Gastroesophageal sphincter (tissue), 4 donors: ENCODE measurements at regions not wholly inside any gene's neighbourhood (a gene's known extent, or its start where the extent isn't known, plus 50 kb on each side); places are given as distances from the start of the nearest gene placed in this dataset.

Source experiments
- ATAC-seq: fragments of 150-250 bp; one replicate; pipeline ENCODE4 v1.9.1; 2016; ENCODE audit warnings: mild to moderate bottlenecking, moderate library complexity
- H3K27ac ChIP-seq, 4 donors: fragments of 200-600 bp; sonication (generic) in 3 of 4; 1 replicate in 3 of 4; 2 replicates in 1 of 4; pipeline ENCODE4 v1.5.1; 2016 to 2019
- H3K27me3 ChIP-seq: fragments of 200-600 bp; sonication (generic); one replicate; pipeline ENCODE4 v1.5.1; 2019
- H3K36me3 ChIP-seq, 2 donors: fragments of 200-600 bp; sonication (generic); one replicate each; pipeline ENCODE4 v1.5.1; 2019; ENCODE audit warnings: control low read depth in 1 of 2
- H3K4me1 ChIP-seq, 3 donors: fragments of 200-600 bp; sonication (generic); 1 replicate in 2 of 3; 2 replicates in 1 of 3; pipeline ENCODE4 v1.5.1; 2016 to 2019; ENCODE audit warnings: control low read depth in 2 of 3
- H3K4me3 ChIP-seq, 2 donors: fragments of 200-600 bp; sonication (generic); one replicate each; pipeline ENCODE4 v1.5.1; 2019; ENCODE audit warnings: mild to moderate bottlenecking in 1 of 2, moderate library complexity in 1 of 2
- H3K9me3 ChIP-seq, 3 donors: fragments of 200-600 bp; sonication (generic); one replicate each; pipeline ENCODE4 v1.5.1; 2017 to 2019; ENCODE audit warnings: control low read depth in 2 of 3
- EP300 ChIP-seq: sonication (generic); formaldehyde crosslinking; IDR thresholded peaks from one replicate; pipeline ENCODE4 v1.6.1; 2017; ENCODE audit warnings: antibody characterized with exemption, mild to moderate bottlenecking
- POLR2A ChIP-seq, 2 donors: fragments of 450-650 bp; IDR thresholded peaks; one replicate each; pipeline ENCODE4 v1.6.1; 2017; ENCODE audit warnings: antibody characterized with exemption in 2 of 2, mild to moderate bottlenecking in 2 of 2, moderate library complexity in 1 of 2
- POLR2AphosphoS5 ChIP-seq: sonication (generic); formaldehyde crosslinking; IDR thresholded peaks from one replicate; pipeline ENCODE4 v1.6.1; 2017; ENCODE audit warnings: antibody characterized with exemption
- WGBS, 2 donors: methylation state at CpG; one replicate each; pipeline ENCODE4 v1.1.5; 2018; ENCODE audit warnings: low coverage in 1 of 2; 5-methylcytosine and 5-hydroxymethylcytosine counted together
- TF ChIP-seq, protein P1 (sequence below), 4 experiments: fragments of 200-600 bp in 2 of 4; fragments of 450-650 bp in 2 of 4; sonication (generic) in 1 of 4; IDR thresholded peaks; one replicate each; pipeline ENCODE4 v1.5.1; 2017 to 2019; ENCODE audit warnings: antibody characterized with exemption in 4 of 4, mild to moderate bottlenecking in 2 of 4, moderate library complexity in 2 of 4

DNA sequence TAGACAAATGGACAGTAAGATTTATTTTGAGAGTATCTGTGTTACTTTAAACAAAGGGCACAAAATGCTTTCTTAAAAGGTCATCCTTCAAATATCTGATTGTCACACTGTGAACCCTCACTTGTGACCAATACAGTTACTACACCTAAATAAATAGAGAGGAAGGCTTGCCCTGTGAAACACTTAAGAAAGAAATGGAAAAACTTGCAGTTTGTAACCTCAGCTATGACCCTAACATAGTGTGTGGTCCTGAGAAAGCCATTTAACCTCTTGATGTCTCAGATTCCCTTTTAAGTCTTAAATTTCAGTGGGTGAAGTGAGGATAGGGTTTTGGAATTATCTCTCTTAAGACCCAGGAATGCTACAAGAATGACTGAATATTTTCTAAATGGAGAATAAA is 126.7 kb upstream of the SLC27A6 start:
- TF ChIP-seq POLR2A (IDR thresholded peaks at IDR 0.05), result no peak
- TF ChIP-seq, protein P1, sequence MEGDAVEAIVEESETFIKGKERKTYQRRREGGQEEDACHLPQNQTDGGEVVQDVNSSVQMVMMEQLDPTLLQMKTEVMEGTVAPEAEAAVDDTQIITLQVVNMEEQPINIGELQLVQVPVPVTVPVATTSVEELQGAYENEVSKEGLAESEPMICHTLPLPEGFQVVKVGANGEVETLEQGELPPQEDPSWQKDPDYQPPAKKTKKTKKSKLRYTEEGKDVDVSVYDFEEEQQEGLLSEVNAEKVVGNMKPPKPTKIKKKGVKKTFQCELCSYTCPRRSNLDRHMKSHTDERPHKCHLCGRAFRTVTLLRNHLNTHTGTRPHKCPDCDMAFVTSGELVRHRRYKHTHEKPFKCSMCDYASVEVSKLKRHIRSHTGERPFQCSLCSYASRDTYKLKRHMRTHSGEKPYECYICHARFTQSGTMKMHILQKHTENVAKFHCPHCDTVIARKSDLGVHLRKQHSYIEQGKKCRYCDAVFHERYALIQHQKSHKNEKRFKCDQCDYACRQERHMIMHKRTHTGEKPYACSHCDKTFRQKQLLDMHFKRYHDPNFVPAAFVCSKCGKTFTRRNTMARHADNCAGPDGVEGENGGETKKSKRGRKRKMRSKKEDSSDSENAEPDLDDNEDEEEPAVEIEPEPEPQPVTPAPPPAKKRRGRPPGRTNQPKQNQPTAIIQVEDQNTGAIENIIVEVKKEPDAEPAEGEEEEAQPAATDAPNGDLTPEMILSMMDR (IDR thresholded peaks at IDR 0.05), result no peak
- no peak overlapping the region for H3K4me3 ChIP-seq
- H3K27me3 ChIP-seq, result no peaks in the 10 kb centered on the region
- H3K9me3 ChIP-seq, result no peaks in the 10 kb centered on the region
- no peak for ATAC-seq
- H3K36me3 ChIP-seq, result no peaks in the 10 kb centered on the region
- no peak overlapping the region for H3K27ac ChIP-seq
- no peaks in the 10 kb centered on the region for H3K4me1 ChIP-seq

DNA sequence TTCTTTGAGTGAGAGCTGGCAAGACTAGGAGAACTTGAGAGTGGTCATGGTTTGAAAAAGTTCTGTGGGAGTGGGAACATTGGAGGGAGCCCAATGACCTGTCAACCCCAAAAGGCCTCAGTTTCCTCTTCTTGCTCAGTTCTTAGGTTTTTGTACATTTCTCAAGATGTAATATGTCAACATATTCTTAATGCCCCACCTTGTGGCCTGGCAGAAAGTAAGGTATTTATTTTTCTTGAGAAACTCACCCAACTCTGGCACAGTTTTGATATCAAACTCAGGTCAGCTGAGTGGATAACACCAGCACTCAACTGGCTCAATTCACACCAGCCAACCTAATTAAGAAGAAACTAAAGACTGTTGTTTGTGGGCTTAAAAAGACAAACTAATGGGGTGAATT is 123.0 kb upstream of the SLC27A6 start:
- H3K27me3 ChIP-seq, result no peaks in the 10 kb centered on the region
- H3K9me3 ChIP-seq, result no peaks in the 10 kb centered on the region
- H3K4me1 ChIP-seq, result no peaks in the 10 kb centered on the region
- no peak for ATAC-seq
- H3K36me3 ChIP-seq, result no peaks in the 10 kb centered on the region
- H3K4me3 ChIP-seq, result no peak overlapping the region
- H3K27ac ChIP-seq, result no peak overlapping the region
- TF ChIP-seq POLR2AphosphoS5, result no peak
- TF ChIP-seq EP300, result no peak
- no peak for TF ChIP-seq POLR2A (IDR thresholded peaks at IDR 0.05)
- TF ChIP-seq, protein P1 (IDR thresholded peaks at IDR 0.05), result no peak

DNA sequence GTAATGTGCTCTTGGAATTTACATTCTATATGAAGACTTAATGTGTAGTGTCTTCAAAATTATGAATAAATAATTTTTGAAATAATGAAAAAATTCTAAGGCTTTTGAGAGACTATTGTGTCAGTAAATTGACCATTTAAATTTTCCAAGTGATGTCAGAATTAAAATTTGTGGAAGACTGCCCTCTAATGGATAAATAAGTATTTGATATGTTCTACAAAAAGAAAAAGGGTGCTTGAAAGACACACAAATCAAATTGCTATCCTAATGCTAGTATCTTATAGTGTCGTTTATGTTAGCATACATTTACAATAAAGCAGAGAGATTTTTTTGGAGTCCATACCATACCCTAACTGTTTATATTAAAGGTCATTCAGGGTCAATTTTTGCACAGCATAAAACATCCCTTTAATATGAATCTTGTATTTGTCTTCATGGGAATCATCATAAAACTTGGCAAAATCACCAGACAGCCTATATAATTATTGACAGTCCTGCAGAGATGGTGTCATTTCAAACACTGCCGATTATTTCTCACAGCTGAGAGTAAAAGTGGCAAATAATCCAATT is 120.8 kb upstream of the SLC27A6 start:
- H3K4me1 ChIP-seq, result no peaks in the 10 kb centered on the region
- no peak for ATAC-seq
- H3K27me3 ChIP-seq, result no peaks in the 10 kb centered on the region
- no peak overlapping the region for H3K4me3 ChIP-seq
- H3K27ac ChIP-seq, result no peak overlapping the region
- H3K36me3 ChIP-seq, result no peaks in the 10 kb centered on the region
- peaks cover 0 to 5% (median 0%) of the 10 kb centered on the region in 3 donors for H3K9me3 ChIP-seq
- TF ChIP-seq EP300, result no peak
- TF ChIP-seq POLR2A (IDR thresholded peaks at IDR 0.05), result no peak
- TF ChIP-seq, protein P1 (IDR thresholded peaks at IDR 0.05), result peak in 3 of 4 experiments; percentile 33 to 46 (median 33)
- TF ChIP-seq POLR2AphosphoS5, result no peak
- WGBS, 2 donors, result 24% methylated on average over 2 of the region's 2 CpGs

DNA sequence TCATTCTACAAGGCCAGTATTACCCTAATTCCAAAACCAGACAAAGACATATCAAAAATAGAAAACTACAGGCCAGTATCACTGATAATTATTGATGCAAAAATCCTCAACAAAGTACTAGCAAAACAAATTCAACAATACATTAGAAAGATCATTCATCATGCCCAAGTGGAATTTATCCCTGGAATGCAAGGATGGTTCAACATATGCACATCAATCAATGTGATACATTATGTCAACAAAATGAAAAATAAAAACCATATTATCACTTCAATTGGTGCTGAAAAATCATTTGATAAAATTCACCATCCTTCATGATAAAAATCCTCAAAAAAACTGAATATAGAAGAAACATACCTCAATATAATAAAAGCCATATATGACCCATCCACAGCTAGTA is 115.2 kb upstream of the SLC27A6 start:
- H3K27me3 ChIP-seq, result no peaks in the 10 kb centered on the region
- no peaks in the 10 kb centered on the region for H3K4me1 ChIP-seq
- H3K27ac ChIP-seq, result no peak overlapping the region
- no peaks in the 10 kb centered on the region for H3K36me3 ChIP-seq
- no peak overlapping the region for H3K4me3 ChIP-seq
- peaks cover 0 to 22% (median 0%) of the 10 kb centered on the region in 3 donors for H3K9me3 ChIP-seq
- ATAC-seq, result no peak
- TF ChIP-seq, protein P1 (IDR thresholded peaks at IDR 0.05), result no peak
- TF ChIP-seq EP300 (no peak), POLR2A (IDR thresholded peaks at IDR 0.05) (no peak), POLR2AphosphoS5 (no peak)

DNA sequence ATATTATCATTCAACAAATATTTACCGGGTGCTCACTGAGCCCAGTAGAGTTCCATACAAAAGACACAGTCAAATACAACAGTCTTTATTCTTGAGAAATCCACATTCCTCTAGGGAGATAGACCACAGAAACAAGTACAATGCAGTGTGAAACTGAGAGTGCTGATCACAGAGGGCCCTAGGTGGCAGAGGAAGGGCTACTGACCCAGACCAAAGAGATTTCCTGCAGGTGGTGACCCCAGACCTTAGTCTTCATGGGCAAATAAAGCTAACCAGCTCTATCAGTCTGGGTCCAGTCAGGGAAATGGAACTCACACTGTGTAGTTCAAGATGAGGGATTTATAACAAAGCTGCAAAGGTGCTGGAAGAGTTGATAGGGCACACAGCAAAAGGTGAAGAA is 110.4 kb upstream of the SLC27A6 start:
- ATAC-seq, result no peak
- H3K27me3 ChIP-seq, result no peaks in the 10 kb centered on the region
- H3K27ac ChIP-seq, result no peak overlapping the region
- no peaks in the 10 kb centered on the region for H3K36me3 ChIP-seq
- TF ChIP-seq EP300, result no peak
- TF ChIP-seq, protein P1 (IDR thresholded peaks at IDR 0.05), result no peak
- no peak for TF ChIP-seq POLR2AphosphoS5
- TF ChIP-seq POLR2A (IDR thresholded peaks at IDR 0.05), result no peak
- WGBS, 2 donors, result 89 to 100% methylated on average over 1 of the region's 1 CpG
- peaks cover 0 to 11% (median 0%) of the 10 kb centered on the region in 3 donors for H3K4me1 ChIP-seq
- H3K9me3 ChIP-seq, result peaks cover 0 to 12% (median 0%) of the 10 kb centered on the region in 3 donors
- no peak overlapping the region for H3K4me3 ChIP-seq
